K562 (cell line): ENCODE measurements at regions not wholly inside any gene's neighbourhood (a gene's known extent, or its start where the extent isn't known, plus 50 kb on each side); places are given as distances from the start of the nearest gene placed in this dataset.

Experiments
- BDP1 ChIP-seq: IDR thresholded peaks from 3 replicates; pipeline ENCODE4 v1.6.1; 2011; ENCODE audit not compliant: insufficient read length, insufficient read depth
- BRD4 ChIP-seq: fragments of 200-600 bp; sonication (generic); IDR thresholded peaks from 2 replicates; pipeline ENCODE4 v1.6.1; 2017; ENCODE audit warnings: inconsistent platforms
- ETV5 ChIP-seq: sonication (generic); formaldehyde crosslinking; IDR thresholded peaks from 2 replicates; pipeline ENCODE4 v1.4.0; 2020; ENCODE audit warnings: low read depth, mild to moderate bottlenecking, missing genetic modification reagents
- FOXJ2 ChIP-seq: fragments of 200-800 bp; sonication (Bioruptor generic); IDR thresholded peaks from 2 replicates; pipeline ENCODE4 v1.6.1; 2016; ENCODE audit warnings: missing genetic modification characterization, missing compliant biosample characterization
- GATA2 ChIP-seq: sonication (generic); formaldehyde crosslinking; IDR thresholded peaks from 2 replicates; pipeline ENCODE4 v1.4.0; 2020; ENCODE audit warnings: mild to moderate bottlenecking, missing genetic modification reagents
- MEIS2 ChIP-seq: fragments of 450-650 bp; IDR thresholded peaks from 2 replicates; pipeline ENCODE4 v1.6.1; 2014; ENCODE audit warnings: mild to moderate bottlenecking; ENCODE audit not compliant: partially characterized antibody
- PHB ChIP-seq: fragments of 250-450 bp; sonication (Bioruptor Pico); IDR thresholded peaks from 2 replicates; pipeline ENCODE4 v1.5.0; 2021
- ZBED1 ChIP-seq: IDR thresholded peaks from 2 replicates; pipeline ENCODE4 v1.6.1; 2014
- ZZZ3 ChIP-seq: fragments of 450-650 bp; IDR thresholded peaks from 2 replicates; pipeline ENCODE4 v1.6.1; 2016; ENCODE audit warnings: antibody characterized with exemption, mild to moderate bottlenecking, moderate library complexity
- TF ChIP-seq, protein P1 (sequence below), 3 experiments: IDR thresholded peaks in 2 of 3; conservative IDR thresholded peaks in 1 of 3; 2 replicates each; pipeline ENCODE4 v1.5.1; 2011 to 2012; ENCODE audit warnings: low read length in 3 of 3, mild to moderate bottlenecking in 3 of 3, control low read depth in 2 of 3, improper control_type of control experiment in 1 of 3, inconsistent platforms in 1 of 3, low read depth in 1 of 3, mixed read lengths in 1 of 3, moderate library complexity in 1 of 3; ENCODE audit not compliant: insufficient read depth in 2 of 3
- TF ChIP-seq, protein P2 (sequence below): fragments of 250-450 bp; sonication (Bioruptor Pico); IDR thresholded peaks from 2 replicates; pipeline ENCODE4 v1.5.0; 2022; ENCODE audit warnings: mild to moderate bottlenecking

DNA sequence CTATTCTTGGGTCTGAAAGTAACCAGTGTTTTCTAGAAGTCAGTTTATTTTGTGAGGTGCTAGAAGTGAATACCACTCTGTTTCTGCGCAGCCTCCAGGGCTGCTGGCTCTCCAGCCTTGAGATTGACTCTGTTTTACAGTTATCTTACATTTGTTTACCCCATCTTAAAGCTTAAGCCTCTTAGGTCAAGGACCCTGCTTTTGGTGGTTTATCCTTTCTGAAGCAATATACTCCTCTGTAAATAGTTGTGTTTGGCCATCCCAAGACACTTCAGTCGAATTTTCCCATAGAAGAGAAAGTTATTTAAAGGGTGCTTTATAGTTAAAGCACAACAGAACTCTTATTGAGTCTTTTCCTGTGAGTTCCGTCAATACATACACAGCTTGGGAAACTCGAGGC, 190.6 kb upstream of the RSPO3 start:
- TF ChIP-seq ETV5 (CRISPR knock-in tag): no peak
- TF ChIP-seq, protein P1, sequence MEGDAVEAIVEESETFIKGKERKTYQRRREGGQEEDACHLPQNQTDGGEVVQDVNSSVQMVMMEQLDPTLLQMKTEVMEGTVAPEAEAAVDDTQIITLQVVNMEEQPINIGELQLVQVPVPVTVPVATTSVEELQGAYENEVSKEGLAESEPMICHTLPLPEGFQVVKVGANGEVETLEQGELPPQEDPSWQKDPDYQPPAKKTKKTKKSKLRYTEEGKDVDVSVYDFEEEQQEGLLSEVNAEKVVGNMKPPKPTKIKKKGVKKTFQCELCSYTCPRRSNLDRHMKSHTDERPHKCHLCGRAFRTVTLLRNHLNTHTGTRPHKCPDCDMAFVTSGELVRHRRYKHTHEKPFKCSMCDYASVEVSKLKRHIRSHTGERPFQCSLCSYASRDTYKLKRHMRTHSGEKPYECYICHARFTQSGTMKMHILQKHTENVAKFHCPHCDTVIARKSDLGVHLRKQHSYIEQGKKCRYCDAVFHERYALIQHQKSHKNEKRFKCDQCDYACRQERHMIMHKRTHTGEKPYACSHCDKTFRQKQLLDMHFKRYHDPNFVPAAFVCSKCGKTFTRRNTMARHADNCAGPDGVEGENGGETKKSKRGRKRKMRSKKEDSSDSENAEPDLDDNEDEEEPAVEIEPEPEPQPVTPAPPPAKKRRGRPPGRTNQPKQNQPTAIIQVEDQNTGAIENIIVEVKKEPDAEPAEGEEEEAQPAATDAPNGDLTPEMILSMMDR (IDR thresholded peaks at IDR 0.05 in 2 of 3, conservative IDR thresholded peaks at IDR 0.05 in 1 of 3; ENCODE audit: insufficient read depth in 2 of 3, low read depth in 1 of 3, low read length in 3 of 3): no peak
- TF ChIP-seq ZBED1: no peak
- no peak for TF ChIP-seq FOXJ2 (tag)
- TF ChIP-seq BDP1: no peak
- no peak for TF ChIP-seq PHB (CRISPR knock-in tag)
- TF ChIP-seq GATA2 (CRISPR knock-in tag): no peak
- TF ChIP-seq, protein P2, sequence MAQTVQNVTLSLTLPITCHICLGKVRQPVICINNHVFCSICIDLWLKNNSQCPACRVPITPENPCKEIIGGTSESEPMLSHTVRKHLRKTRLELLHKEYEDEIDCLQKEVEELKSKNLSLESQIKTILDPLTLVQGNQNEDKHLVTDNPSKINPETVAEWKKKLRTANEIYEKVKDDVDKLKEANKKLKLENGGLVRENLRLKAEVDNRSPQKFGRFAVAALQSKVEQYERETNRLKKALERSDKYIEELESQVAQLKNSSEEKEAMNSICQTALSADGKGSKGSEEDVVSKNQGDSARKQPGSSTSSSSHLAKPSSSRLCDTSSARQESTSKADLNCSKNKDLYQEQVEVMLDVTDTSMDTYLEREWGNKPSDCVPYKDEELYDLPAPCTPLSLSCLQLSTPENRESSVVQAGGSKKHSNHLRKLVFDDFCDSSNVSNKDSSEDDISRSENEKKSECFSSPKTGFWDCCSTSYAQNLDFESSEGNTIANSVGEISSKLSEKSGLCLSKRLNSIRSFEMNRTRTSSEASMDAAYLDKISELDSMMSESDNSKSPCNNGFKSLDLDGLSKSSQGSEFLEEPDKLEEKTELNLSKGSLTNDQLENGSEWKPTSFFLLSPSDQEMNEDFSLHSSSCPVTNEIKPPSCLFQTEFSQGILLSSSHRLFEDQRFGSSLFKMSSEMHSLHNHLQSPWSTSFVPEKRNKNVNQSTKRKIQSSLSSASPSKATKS (CRISPR knock-in tag): no peak
- TF ChIP-seq ZZZ3: no peak
- TF ChIP-seq MEIS2: no peak
- TF ChIP-seq BRD4: no peak
